Mammary epithelial cell (primary cell): ENCODE measurements at regions not wholly inside any gene's neighbourhood (a gene's known extent, or its start where the extent isn't known, plus 50 kb on each side); places are given as distances from the start of the nearest gene placed in this dataset.

ENCODE experiments used
- CTCF ChIP-seq, 2 donors: IDR thresholded peaks in 1 of 2; conservative IDR thresholded peaks in 1 of 2; 2 replicates each; pipeline ENCODE4 v1.5.1; 2011 to 2012; ENCODE audit warnings: inconsistent platforms in 2 of 2, low read length in 2 of 2, mild to moderate bottlenecking in 2 of 2, control low read depth in 1 of 2, low read depth in 1 of 2; ENCODE audit not compliant: insufficient read depth in 1 of 2; ENCODE audit errors: extremely low read depth in 1 of 2
- EZH2 ChIP-seq: IDR thresholded peaks from 2 replicates; pipeline ENCODE4 v1.6.1; 2012; ENCODE audit warnings: low read length, inconsistent platforms, borderline replicate concordance

GRCh38 chr1:232353001-232353400, 276.9 kb downstream of the SIPA1L2 start:
- TF ChIP-seq EZH2: no peak
- TF ChIP-seq CTCF (conservative IDR thresholded peaks at IDR 0.05 in 1 of 2, IDR thresholded peaks at IDR 0.05 in 1 of 2; ENCODE audit: extremely low read depth in 1 of 2, insufficient read depth in 1 of 2, low read depth in 1 of 2, low read length in 2 of 2): no peak
